ENCODE measurements at regions not wholly inside any gene's neighbourhood (a gene's known extent, or its start where the extent isn't known, plus 50 kb on each side); places are given as distances from the start of the nearest gene placed in this dataset.

DNA sequence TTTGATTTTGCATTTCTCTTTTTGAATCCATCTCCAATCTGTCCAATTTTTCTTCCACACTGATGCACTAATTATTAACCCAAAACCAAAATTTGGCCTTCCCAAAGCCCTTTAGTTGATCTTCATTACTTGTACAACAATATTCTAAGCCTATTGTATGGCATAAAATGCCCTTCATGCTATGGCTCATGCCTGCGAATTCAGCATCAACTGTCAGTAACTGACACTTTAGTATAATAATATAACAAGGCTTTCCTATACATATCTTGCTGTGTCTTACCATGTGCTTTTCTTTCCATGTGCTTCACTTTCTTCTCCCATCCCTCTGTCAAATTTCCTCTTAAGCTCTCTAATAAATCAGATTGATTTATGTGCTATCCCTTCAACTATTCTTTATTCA, 154.0 kb upstream of the TFPI start:
- Histone ChIP-seq H3K4me2 (ENCODE audit: low read length, poor library complexity, severe bottlenecking) (no peak overlapping the region), H3K27me3 (ENCODE audit: control insufficient read depth in 1 of 2, insufficient read depth in 1 of 2, low read length in 2 of 2) (no peaks in the 10 kb centered on the region), H3K27ac (ENCODE audit: low read length, poor library complexity, severe bottlenecking) (no peak overlapping the region), H3K14ac (ENCODE audit: low read length in 2 of 2) (no peak overlapping the region), H3K4ac (ENCODE audit: low read depth in 1 of 2, low read length in 2 of 2) (no peak overlapping the region), H3K23ac (ENCODE audit: low read length in 2 of 2) (no peak overlapping the region), H3K4me3 (ENCODE audit: insufficient read depth in 1 of 2, low read depth in 1 of 2, low read length in 2 of 2) (no peak overlapping the region), H3K9ac (ENCODE audit: low read length) (no peak overlapping the region), H4K91ac (ENCODE audit: low read length) (no peak overlapping the region), H2AFZ (ENCODE audit: low read depth, low read length) (no peak overlapping the region), H3K36me3 (ENCODE audit: control insufficient read depth in 1 of 2, insufficient read depth in 2 of 2, low read depth in 1 of 2, low read length in 2 of 2) (no peaks in the 10 kb centered on the region), H3K4me1 (ENCODE audit: control insufficient read depth, insufficient read depth, low read depth, low read length) (no peaks in the 10 kb centered on the region), H2BK120ac (ENCODE audit: low read depth, low read length) (no peak overlapping the region), H3K9me3 (ENCODE audit: control insufficient read depth, low read length) (no peaks in the 10 kb centered on the region), H2AK5ac (ENCODE audit: low read length, severe bottlenecking) (no peak overlapping the region), H4K8ac (ENCODE audit: low read length) (no peak overlapping the region), H3K79me1 (replicated peaks; ENCODE audit: low read length, poor library complexity, severe bottlenecking) (no peaks in the 10 kb centered on the region), H2BK5ac (ENCODE audit: low read depth, low read length, poor library complexity, severe bottlenecking) (no peak overlapping the region), H2BK12ac (ENCODE audit: low read length in 2 of 2) (no peak overlapping the region), H3K18ac (ENCODE audit: low read depth in 1 of 2, low read length in 2 of 2) (no peak overlapping the region), H2BK15ac (ENCODE audit: low read depth, poor library complexity, severe bottlenecking) (no peak overlapping the region)
- WGBS, result 95% methylated on average over 1 of the region's 1 CpG
- no peak for DNase-seq

DNA sequence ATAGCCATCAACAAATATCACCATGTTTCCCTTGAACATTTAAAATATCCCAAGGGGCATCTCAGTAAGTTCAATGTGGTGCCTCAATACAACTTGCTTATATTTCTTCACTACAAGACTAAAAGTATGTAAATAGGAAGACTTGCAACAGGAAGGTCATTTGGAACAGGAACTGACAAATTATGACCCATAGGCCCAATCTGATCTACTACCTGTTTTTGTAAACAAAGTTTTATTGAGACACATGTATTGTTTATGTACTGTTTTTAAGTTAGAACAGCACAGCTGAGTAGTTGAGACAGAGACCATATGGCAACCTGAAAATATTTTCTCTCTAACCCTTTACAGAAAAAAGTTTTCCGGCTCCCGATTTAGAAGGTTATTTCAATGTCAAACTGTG, 154.8 kb upstream of the TFPI start:
- H2BK15ac ChIP-seq (ENCODE audit: low read depth, poor library complexity, severe bottlenecking), result no peak overlapping the region
- no peaks in the 10 kb centered on the region for H3K79me1 ChIP-seq (replicated peaks; ENCODE audit: low read length, poor library complexity, severe bottlenecking)
- H3K23ac ChIP-seq (ENCODE audit: low read length in 2 of 2), result no peak overlapping the region
- no peak overlapping the region for H2AFZ ChIP-seq (ENCODE audit: low read depth, low read length)
- H3K14ac ChIP-seq (ENCODE audit: low read length in 2 of 2), result no peak overlapping the region
- no peak overlapping the region for H2AK5ac ChIP-seq (ENCODE audit: low read length, severe bottlenecking)
- peak; percentile 29 for DNase-seq
- H2BK5ac ChIP-seq (ENCODE audit: low read depth, low read length, poor library complexity, severe bottlenecking), result no peak overlapping the region
- H3K4me1 ChIP-seq (ENCODE audit: control insufficient read depth, insufficient read depth, low read depth, low read length), result no peaks in the 10 kb centered on the region
- WGBS, result no CpG with 5 or more reads among the region's 2 CpGs
- H3K4ac ChIP-seq (ENCODE audit: low read depth in 1 of 2, low read length in 2 of 2), result no peak overlapping the region
- no peak overlapping the region for H4K91ac ChIP-seq (ENCODE audit: low read length)
- no peak overlapping the region for H3K27ac ChIP-seq (ENCODE audit: low read length, poor library complexity, severe bottlenecking)
- no peaks in the 10 kb centered on the region for H3K36me3 ChIP-seq (ENCODE audit: control insufficient read depth in 1 of 2, insufficient read depth in 2 of 2, low read depth in 1 of 2, low read length in 2 of 2)
- no peak overlapping the region for H2BK12ac ChIP-seq (ENCODE audit: low read length in 2 of 2)
- H3K27me3 ChIP-seq (ENCODE audit: control insufficient read depth in 1 of 2, insufficient read depth in 1 of 2, low read length in 2 of 2), result no peaks in the 10 kb centered on the region
- H3K9me3 ChIP-seq (ENCODE audit: control insufficient read depth, low read length), result no peaks in the 10 kb centered on the region
- no peak overlapping the region for H4K8ac ChIP-seq (ENCODE audit: low read length)
- no peak overlapping the region for H3K9ac ChIP-seq (ENCODE audit: low read length)
- H3K4me3 ChIP-seq (ENCODE audit: insufficient read depth in 1 of 2, low read depth in 1 of 2, low read length in 2 of 2), result no peak overlapping the region
- no peak overlapping the region for H3K18ac ChIP-seq (ENCODE audit: low read depth in 1 of 2, low read length in 2 of 2)
- H3K4me2 ChIP-seq (ENCODE audit: low read length, poor library complexity, severe bottlenecking), result no peak overlapping the region
- no peak overlapping the region for H2BK120ac ChIP-seq (ENCODE audit: low read depth, low read length)

DNA sequence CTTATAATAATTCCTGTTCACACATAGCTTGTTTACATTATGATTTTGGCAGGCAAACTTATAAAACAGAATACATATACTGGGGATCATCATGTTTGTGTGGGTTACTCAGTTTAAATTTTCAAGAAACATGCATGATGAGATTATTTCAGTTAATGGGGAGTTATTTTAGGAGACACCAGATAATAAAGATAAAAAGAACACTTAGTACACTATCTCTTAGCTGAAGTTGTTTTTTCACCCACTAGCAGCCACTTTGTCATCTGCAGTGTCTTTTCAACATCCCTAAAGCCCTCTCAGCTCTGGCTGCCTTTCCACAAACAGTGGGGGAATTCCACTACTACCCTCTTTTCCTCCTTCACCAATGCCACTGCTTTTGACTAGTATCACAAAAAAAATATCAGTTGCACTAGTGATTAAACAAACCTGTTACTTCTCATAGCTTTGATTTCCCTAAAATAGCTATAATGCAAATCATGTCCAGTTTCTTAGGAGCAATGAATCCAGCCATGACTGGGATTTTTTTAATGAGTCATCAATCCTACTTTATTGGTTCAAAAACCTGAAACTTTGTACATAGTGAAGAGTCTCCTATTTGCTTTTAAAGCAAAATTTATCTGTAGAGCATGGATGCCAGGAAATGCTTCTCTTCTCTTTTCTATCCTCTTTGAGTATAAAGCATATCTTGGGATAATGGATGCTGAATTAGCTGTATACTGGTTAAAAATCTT, 156.7 kb upstream of the TFPI start:
- Histone ChIP-seq H3K27me3 (ENCODE audit: control insufficient read depth in 1 of 2, insufficient read depth in 1 of 2, low read length in 2 of 2) (no peaks in the 10 kb centered on the region), H2AK5ac (ENCODE audit: low read length, severe bottlenecking) (no peak overlapping the region), H4K8ac (ENCODE audit: low read length) (no peak overlapping the region), H2BK120ac (ENCODE audit: low read depth, low read length) (no peak overlapping the region), H3K79me1 (replicated peaks; ENCODE audit: low read length, poor library complexity, severe bottlenecking) (no peaks in the 10 kb centered on the region), H3K4ac (ENCODE audit: low read depth in 1 of 2, low read length in 2 of 2) (no peak overlapping the region), H3K4me1 (ENCODE audit: control insufficient read depth, insufficient read depth, low read depth, low read length) (no peaks in the 10 kb centered on the region), H2BK5ac (ENCODE audit: low read depth, low read length, poor library complexity, severe bottlenecking) (no peak overlapping the region), H3K23ac (ENCODE audit: low read length in 2 of 2) (no peak overlapping the region), H2AFZ (ENCODE audit: low read depth, low read length) (no peak overlapping the region), H3K18ac (ENCODE audit: low read depth in 1 of 2, low read length in 2 of 2) (no peak overlapping the region), H3K27ac (ENCODE audit: low read length, poor library complexity, severe bottlenecking) (no peak overlapping the region), H3K4me2 (ENCODE audit: low read length, poor library complexity, severe bottlenecking) (no peak overlapping the region), H4K91ac (ENCODE audit: low read length) (no peak overlapping the region), H3K4me3 (ENCODE audit: insufficient read depth in 1 of 2, low read depth in 1 of 2, low read length in 2 of 2) (no peak overlapping the region), H2BK15ac (ENCODE audit: low read depth, poor library complexity, severe bottlenecking) (no peak overlapping the region), H3K14ac (ENCODE audit: low read length in 2 of 2) (no peak overlapping the region), H3K9ac (ENCODE audit: low read length) (no peak overlapping the region), H3K9me3 (ENCODE audit: control insufficient read depth, low read length) (no peaks in the 10 kb centered on the region), H3K36me3 (ENCODE audit: control insufficient read depth in 1 of 2, insufficient read depth in 2 of 2, low read depth in 1 of 2, low read length in 2 of 2) (no peaks in the 10 kb centered on the region), H2BK12ac (ENCODE audit: low read length in 2 of 2) (no peak overlapping the region)
- DNase-seq, result peak; percentile 24

DNA sequence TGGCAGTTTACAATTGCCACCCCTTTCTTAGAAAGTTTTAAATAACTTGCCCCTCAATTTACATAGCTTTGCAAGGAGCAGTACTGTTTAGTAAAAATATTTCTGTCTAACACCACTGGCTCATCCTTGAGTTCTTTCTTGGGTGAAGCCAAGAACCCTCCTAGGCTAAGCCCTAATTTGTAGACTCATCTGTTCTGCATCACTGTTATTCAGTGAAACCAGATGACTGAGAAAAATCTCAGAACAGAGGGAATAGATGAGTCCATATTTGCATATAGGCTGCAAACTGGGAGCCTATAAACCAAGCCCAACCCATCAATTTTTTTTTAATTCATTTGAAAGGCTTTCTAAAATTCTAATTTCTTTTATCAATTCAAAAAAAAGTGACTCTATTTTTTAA, 161.4 kb upstream of the TFPI start:
- Histone ChIP-seq H3K23ac (ENCODE audit: low read length in 2 of 2) (no peak overlapping the region), H3K4ac (ENCODE audit: low read depth in 1 of 2, low read length in 2 of 2) (no peak overlapping the region), H2AK5ac (ENCODE audit: low read length, severe bottlenecking) (no peak overlapping the region), H4K8ac (ENCODE audit: low read length) (no peak overlapping the region), H3K4me1 (ENCODE audit: control insufficient read depth, insufficient read depth, low read depth, low read length) (no peaks in the 10 kb centered on the region), H3K9ac (ENCODE audit: low read length) (no peak overlapping the region), H2BK120ac (ENCODE audit: low read depth, low read length) (no peak overlapping the region), H3K4me3 (ENCODE audit: insufficient read depth in 1 of 2, low read depth in 1 of 2, low read length in 2 of 2) (no peak overlapping the region), H3K36me3 (ENCODE audit: control insufficient read depth in 1 of 2, insufficient read depth in 2 of 2, low read depth in 1 of 2, low read length in 2 of 2) (no peaks in the 10 kb centered on the region), H3K14ac (ENCODE audit: low read length in 2 of 2) (no peak overlapping the region), H3K9me3 (ENCODE audit: control insufficient read depth, low read length) (no peaks in the 10 kb centered on the region), H2BK15ac (ENCODE audit: low read depth, poor library complexity, severe bottlenecking) (no peak overlapping the region), H3K4me2 (ENCODE audit: low read length, poor library complexity, severe bottlenecking) (no peak overlapping the region), H3K79me1 (replicated peaks; ENCODE audit: low read length, poor library complexity, severe bottlenecking) (no peaks in the 10 kb centered on the region), H4K91ac (ENCODE audit: low read length) (no peak overlapping the region), H3K27ac (ENCODE audit: low read length, poor library complexity, severe bottlenecking) (no peak overlapping the region), H3K18ac (ENCODE audit: low read depth in 1 of 2, low read length in 2 of 2) (no peak overlapping the region), H2BK5ac (ENCODE audit: low read depth, low read length, poor library complexity, severe bottlenecking) (no peak overlapping the region), H2BK12ac (ENCODE audit: low read length in 2 of 2) (no peak overlapping the region), H3K27me3 (ENCODE audit: control insufficient read depth in 1 of 2, insufficient read depth in 1 of 2, low read length in 2 of 2) (no peaks in the 10 kb centered on the region), H2AFZ (ENCODE audit: low read depth, low read length) (no peak overlapping the region)
- DNase-seq, result no peak
